ENCODE measurements at regions not wholly inside any gene's neighbourhood (a gene's known extent, or its start where the extent isn't known, plus 50 kb on each side); places are given as distances from the start of the nearest gene placed in this dataset.
"Not testable (repeated sequence)": the region's sequence is repeated elsewhere in the genome, so short reads cannot be mapped to it uniquely, and the experiment has no call there.

DNA sequence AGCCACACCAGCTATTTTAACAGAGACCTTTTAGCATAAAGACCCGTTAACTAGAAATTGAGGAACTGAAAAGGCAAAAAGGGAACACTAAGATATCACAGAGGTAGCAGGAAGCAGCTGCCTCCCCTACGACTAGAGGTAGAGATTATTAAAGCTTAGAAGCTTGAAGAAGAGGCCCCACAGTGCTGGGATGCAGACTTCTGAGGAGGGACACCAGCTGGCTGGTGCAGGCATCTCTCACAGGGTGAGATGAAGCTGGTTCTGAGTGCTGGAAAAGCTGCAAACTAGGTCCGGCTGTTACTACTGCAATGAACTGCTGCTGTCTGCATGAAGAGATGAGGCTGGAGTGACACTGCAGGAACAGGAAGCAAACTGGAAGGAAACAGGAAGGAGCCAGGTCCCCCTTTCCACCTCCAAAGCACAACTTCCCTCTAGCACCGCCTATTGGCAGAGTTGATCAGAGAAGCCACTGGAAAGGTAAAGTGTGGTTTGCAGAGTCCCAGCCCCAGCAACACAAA is 61.2 kb upstream of the MRPS9 start:
- no peak for DNase-seq (ENCODE audit: low spot score)

DNA sequence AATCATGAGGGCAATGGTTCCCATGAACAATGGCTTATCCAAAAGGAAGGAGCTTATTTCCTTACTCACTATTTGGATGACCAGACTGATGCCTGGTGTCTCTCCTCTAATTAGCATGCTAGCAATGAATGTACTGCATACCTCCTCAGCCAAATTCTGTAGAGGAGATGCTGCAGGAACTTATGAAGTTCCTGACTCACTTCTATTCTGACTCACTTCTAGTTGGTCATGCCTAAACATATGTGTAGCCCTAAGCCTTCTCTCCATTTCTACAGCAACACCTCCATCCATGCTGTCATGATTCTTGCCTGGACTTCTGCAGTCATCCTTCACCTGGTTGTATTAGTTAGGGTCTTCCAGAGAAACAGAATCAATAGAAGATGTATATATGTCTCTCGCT is 59.9 kb upstream of the MRPS9 start:
- DNase-seq (ENCODE audit: low spot score): no peak

DNA sequence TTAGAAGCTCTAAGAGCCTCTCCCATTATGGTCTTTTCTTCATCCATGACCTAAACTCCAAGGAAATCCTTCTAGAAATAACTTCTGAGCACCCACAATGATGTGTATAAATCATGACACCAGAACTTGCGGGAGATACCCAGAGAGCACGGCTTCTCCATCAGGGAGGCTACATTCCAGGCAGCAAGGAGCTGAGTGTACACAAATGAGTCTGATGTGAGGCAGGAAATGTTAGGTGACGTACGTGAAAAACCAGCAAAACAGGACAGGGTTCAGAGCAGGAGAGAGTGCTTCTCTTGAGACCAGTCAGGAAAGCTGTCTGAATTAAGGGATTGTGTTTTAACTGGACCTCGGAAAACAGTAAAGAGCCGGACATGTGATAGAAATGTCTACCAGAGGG is 58.1 kb upstream of the MRPS9 start:
- DNase-seq (ENCODE audit: low spot score): not testable (repeated sequence)

DNA sequence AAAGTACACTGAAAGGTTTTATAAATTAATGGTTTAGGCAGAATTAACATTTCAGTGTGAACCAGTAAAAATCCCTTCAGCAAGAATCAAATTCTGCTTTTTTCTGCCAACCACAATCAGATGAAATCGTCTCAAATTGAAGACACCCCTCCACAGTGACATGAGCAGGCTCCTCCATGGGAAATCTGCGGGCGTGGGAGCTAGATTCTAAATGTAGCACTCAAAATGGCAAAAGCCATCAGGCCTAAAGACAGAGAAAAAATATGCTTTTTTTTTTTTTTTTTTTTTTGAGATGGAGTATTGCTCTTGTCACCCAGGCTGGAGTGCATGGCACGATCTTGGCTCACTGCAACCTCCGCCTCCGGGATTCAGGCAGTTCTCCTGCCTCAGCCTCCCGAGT is 55.8 kb upstream of the MRPS9 start:
- no peak for DNase-seq (ENCODE audit: low spot score)
